ENCODE measurements at regions not wholly inside any gene's neighbourhood (a gene's known extent, or its start where the extent isn't known, plus 50 kb on each side); places are given as distances from the start of the nearest gene placed in this dataset.

GRCh38 chr21:20551939-20552338 lies 446.3 kb upstream of the NCAM2 start:
- TF ChIP-seq CTCF (IDR thresholded peaks at IDR 0.05; ENCODE audit: borderline replicate concordance, extremely low read depth, low read length, poor library complexity, severe bottlenecking) (no peak), EZH2 (IDR thresholded peaks at IDR 0.05; ENCODE audit: borderline replicate concordance, low read depth, low read length, severe bottlenecking) (no peak)

Data from DND-41 (cell line).